ENCODE measurements at regions not wholly inside any gene's neighbourhood (a gene's known extent, or its start where the extent isn't known, plus 50 kb on each side); places are given as distances from the start of the nearest gene placed in this dataset.

GRCh38 chr5:2119573-2119972 lies 236.8 kb upstream of the IRX4 start:
- 88% methylated on average over 3 of the region's 6 CpGs for WGBS (ENCODE audit: insufficient coverage)
- CTCF ChIA-PET: no interaction called here
- Histone ChIP-seq H3K36me3 (ENCODE audit: control insufficient read depth in 4 of 4, insufficient read depth in 4 of 4, low read length in 3 of 4) (no peaks in the 10 kb centered on the region), H3K4me3 (ENCODE audit: control insufficient read depth in 1 of 7, extremely low read depth in 1 of 7, insufficient read depth in 4 of 7, low read depth in 2 of 7, low read length in 6 of 7) (no peak overlapping the region), H3K4me1 (ENCODE audit: control extremely low read depth in 1 of 4, control insufficient read depth in 4 of 4, insufficient read depth in 4 of 4, low read length in 3 of 4) (no peaks in the 10 kb centered on the region), H3K9me3 (ENCODE audit: control extremely low read depth in 1 of 5, control insufficient read depth in 4 of 5, insufficient read depth in 2 of 5, low read depth in 1 of 5, low read length in 4 of 5) (no peaks in the 10 kb centered on the region), H3K27ac (ENCODE audit: insufficient read depth in 1 of 2, low read depth in 1 of 2, low read length in 2 of 2, poor library complexity in 1 of 2, severe bottlenecking in 2 of 2) (no peak overlapping the region), H3K27me3 (replicated peaks in 2 of 5; ENCODE audit: control insufficient read depth in 4 of 5, insufficient read depth in 5 of 5, low read length in 4 of 5) (peaks cover 0 to 4% (median 0%) of the 10 kb centered on the region in 5 experiments)
- POLR2A ChIA-PET: no interaction called here
- DNase-seq: no peak

GRCh38 chr5:2113348-2114131 lies 230.8 kb upstream of the IRX4 start:
- H3K4me3 ChIP-seq (ENCODE audit: control insufficient read depth in 1 of 7, extremely low read depth in 1 of 7, insufficient read depth in 4 of 7, low read depth in 2 of 7, low read length in 6 of 7): no peak overlapping the region
- no peaks in the 10 kb centered on the region for H3K9me3 ChIP-seq (ENCODE audit: control extremely low read depth in 1 of 5, control insufficient read depth in 4 of 5, insufficient read depth in 2 of 5, low read depth in 1 of 5, low read length in 4 of 5)
- no peak overlapping the region for H3K27ac ChIP-seq (ENCODE audit: insufficient read depth in 1 of 2, low read depth in 1 of 2, low read length in 2 of 2, poor library complexity in 1 of 2, severe bottlenecking in 2 of 2)
- H3K4me1 ChIP-seq (ENCODE audit: control extremely low read depth in 1 of 4, control insufficient read depth in 4 of 4, insufficient read depth in 4 of 4, low read length in 3 of 4): no peaks in the 10 kb centered on the region
- ChIA-PET CTCF (no interaction called here), POLR2A (no interaction called here)
- WGBS (ENCODE audit: insufficient coverage): 92% methylated on average over 9 of the region's 9 CpGs
- DNase-seq: no peak
- H3K36me3 ChIP-seq (ENCODE audit: control insufficient read depth in 4 of 4, insufficient read depth in 4 of 4, low read length in 3 of 4): no peaks in the 10 kb centered on the region
- H3K27me3 ChIP-seq (replicated peaks in 2 of 5; ENCODE audit: control insufficient read depth in 4 of 5, insufficient read depth in 5 of 5, low read length in 4 of 5): peaks cover 0 to 4% (median 0%) of the 10 kb centered on the region in 5 experiments

GRCh38 chr5:2112173-2113025 lies 229.7 kb upstream of the IRX4 start:
- Histone ChIP-seq H3K4me1 (ENCODE audit: control extremely low read depth in 1 of 4, control insufficient read depth in 4 of 4, insufficient read depth in 4 of 4, low read length in 3 of 4) (no peaks in the 10 kb centered on the region), H3K27ac (ENCODE audit: insufficient read depth in 1 of 2, low read depth in 1 of 2, low read length in 2 of 2, poor library complexity in 1 of 2, severe bottlenecking in 2 of 2) (no peak overlapping the region), H3K4me3 (ENCODE audit: control insufficient read depth in 1 of 7, extremely low read depth in 1 of 7, insufficient read depth in 4 of 7, low read depth in 2 of 7, low read length in 6 of 7) (no peak overlapping the region), H3K36me3 (ENCODE audit: control insufficient read depth in 4 of 4, insufficient read depth in 4 of 4, low read length in 3 of 4) (no peaks in the 10 kb centered on the region), H3K27me3 (replicated peaks in 2 of 5; ENCODE audit: control insufficient read depth in 4 of 5, insufficient read depth in 5 of 5, low read length in 4 of 5) (no peaks in the 10 kb centered on the region), H3K9me3 (ENCODE audit: control extremely low read depth in 1 of 5, control insufficient read depth in 4 of 5, insufficient read depth in 2 of 5, low read depth in 1 of 5, low read length in 4 of 5) (no peaks in the 10 kb centered on the region)
- POLR2A ChIA-PET: no interaction called here
- WGBS (ENCODE audit: insufficient coverage): 90% methylated on average over 27 of the region's 28 CpGs
- no peak for DNase-seq
- CTCF ChIA-PET: no interaction called here

GRCh38 chr5:2111569-2112105 lies 228.9 kb upstream of the IRX4 start:
- Histone ChIP-seq H3K27me3 (replicated peaks in 2 of 5; ENCODE audit: control insufficient read depth in 4 of 5, insufficient read depth in 5 of 5, low read length in 4 of 5) (no peaks in the 10 kb centered on the region), H3K36me3 (ENCODE audit: control insufficient read depth in 4 of 4, insufficient read depth in 4 of 4, low read length in 3 of 4) (no peaks in the 10 kb centered on the region), H3K4me1 (ENCODE audit: control extremely low read depth in 1 of 4, control insufficient read depth in 4 of 4, insufficient read depth in 4 of 4, low read length in 3 of 4) (no peaks in the 10 kb centered on the region), H3K9me3 (ENCODE audit: control extremely low read depth in 1 of 5, control insufficient read depth in 4 of 5, insufficient read depth in 2 of 5, low read depth in 1 of 5, low read length in 4 of 5) (no peaks in the 10 kb centered on the region), H3K27ac (ENCODE audit: insufficient read depth in 1 of 2, low read depth in 1 of 2, low read length in 2 of 2, poor library complexity in 1 of 2, severe bottlenecking in 2 of 2) (no peak overlapping the region), H3K4me3 (ENCODE audit: control insufficient read depth in 1 of 7, extremely low read depth in 1 of 7, insufficient read depth in 4 of 7, low read depth in 2 of 7, low read length in 6 of 7) (no peak overlapping the region)
- no peak for DNase-seq
- 94% methylated on average over 36 of the region's 36 CpGs for WGBS (ENCODE audit: insufficient coverage)
- ChIA-PET CTCF (no interaction called here), POLR2A (no interaction called here)

GRCh38 chr5:2110934-2111462 lies 228.3 kb upstream of the IRX4 start:
- 96% methylated on average over 16 of the region's 17 CpGs for WGBS (ENCODE audit: insufficient coverage)
- Histone ChIP-seq H3K4me1 (ENCODE audit: control extremely low read depth in 1 of 4, control insufficient read depth in 4 of 4, insufficient read depth in 4 of 4, low read length in 3 of 4) (no peaks in the 10 kb centered on the region), H3K27me3 (replicated peaks in 2 of 5; ENCODE audit: control insufficient read depth in 4 of 5, insufficient read depth in 5 of 5, low read length in 4 of 5) (no peaks in the 10 kb centered on the region), H3K36me3 (ENCODE audit: control insufficient read depth in 4 of 4, insufficient read depth in 4 of 4, low read length in 3 of 4) (no peaks in the 10 kb centered on the region), H3K4me3 (ENCODE audit: control insufficient read depth in 1 of 7, extremely low read depth in 1 of 7, insufficient read depth in 4 of 7, low read depth in 2 of 7, low read length in 6 of 7) (no peak overlapping the region), H3K27ac (ENCODE audit: insufficient read depth in 1 of 2, low read depth in 1 of 2, low read length in 2 of 2, poor library complexity in 1 of 2, severe bottlenecking in 2 of 2) (no peak overlapping the region), H3K9me3 (ENCODE audit: control extremely low read depth in 1 of 5, control insufficient read depth in 4 of 5, insufficient read depth in 2 of 5, low read depth in 1 of 5, low read length in 4 of 5) (peaks cover 0 to 2% (median 0%) of the 10 kb centered on the region in 5 experiments)
- DNase-seq: no peak
- ChIA-PET POLR2A (no interaction called here), CTCF (no interaction called here)

DNA sequence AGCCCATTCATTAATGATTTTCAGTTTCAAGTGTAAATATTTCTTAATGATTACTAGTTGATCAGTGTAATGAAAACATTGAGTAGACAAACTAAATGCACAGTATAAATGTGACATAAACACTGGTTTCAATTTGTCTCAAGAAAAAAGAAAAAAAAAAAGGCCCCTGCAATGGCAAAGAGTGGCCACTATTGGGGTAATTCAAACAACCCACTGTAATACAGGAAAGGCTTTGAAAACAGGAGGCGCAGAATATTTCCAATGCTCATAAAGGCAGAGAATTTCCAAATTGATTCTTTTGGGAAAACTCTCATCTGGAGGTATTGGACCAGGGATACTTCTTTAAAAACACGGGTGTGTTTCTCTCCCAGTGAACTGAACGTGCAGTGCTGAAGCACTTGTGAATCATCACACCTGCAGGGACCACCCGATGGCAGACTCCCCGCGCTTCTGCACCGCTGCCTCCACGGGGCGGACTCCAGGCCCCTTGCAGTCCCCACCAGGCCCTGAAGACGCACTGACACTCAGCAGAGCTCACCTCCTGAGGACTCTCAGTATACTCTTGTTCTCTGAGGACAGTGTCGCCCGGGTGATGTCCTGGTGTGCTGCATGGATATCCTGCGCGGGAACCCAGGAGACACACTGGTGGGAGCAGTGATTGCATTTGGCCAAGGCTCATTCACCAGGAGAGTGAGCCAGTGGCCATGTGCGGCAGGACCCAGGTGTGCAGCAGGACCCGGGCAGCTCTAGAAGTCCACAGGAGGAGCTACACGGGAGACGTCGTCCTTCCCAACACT lies 227.6 kb upstream of the IRX4 start:
- no peaks in the 10 kb centered on the region for H3K36me3 ChIP-seq (ENCODE audit: control insufficient read depth in 4 of 4, insufficient read depth in 4 of 4, low read length in 3 of 4)
- no peaks in the 10 kb centered on the region for H3K4me1 ChIP-seq (ENCODE audit: control extremely low read depth in 1 of 4, control insufficient read depth in 4 of 4, insufficient read depth in 4 of 4, low read length in 3 of 4)
- POLR2A ChIA-PET: no interaction called here
- CTCF ChIA-PET: no interaction called here
- 88% methylated on average over 19 of the region's 19 CpGs for WGBS (ENCODE audit: insufficient coverage)
- H3K27me3 ChIP-seq (replicated peaks in 2 of 5; ENCODE audit: control insufficient read depth in 4 of 5, insufficient read depth in 5 of 5, low read length in 4 of 5): no peaks in the 10 kb centered on the region
- peaks cover 0 to 2% (median 0%) of the 10 kb centered on the region in 5 experiments for H3K9me3 ChIP-seq (ENCODE audit: control extremely low read depth in 1 of 5, control insufficient read depth in 4 of 5, insufficient read depth in 2 of 5, low read depth in 1 of 5, low read length in 4 of 5)
- no peak overlapping the region for H3K27ac ChIP-seq (ENCODE audit: insufficient read depth in 1 of 2, low read depth in 1 of 2, low read length in 2 of 2, poor library complexity in 1 of 2, severe bottlenecking in 2 of 2)
- H3K4me3 ChIP-seq (ENCODE audit: control insufficient read depth in 1 of 7, extremely low read depth in 1 of 7, insufficient read depth in 4 of 7, low read depth in 2 of 7, low read length in 6 of 7): no peak overlapping the region
- DNase-seq: no peak
